Mesothelial cell of epicardium (in vitro differentiated cells): ENCODE measurements at regions not wholly inside any gene's neighbourhood (a gene's known extent, or its start where the extent isn't known, plus 50 kb on each side); places are given as distances from the start of the nearest gene placed in this dataset.
"Not testable (repeated sequence)": the region's sequence is repeated elsewhere in the genome, so short reads cannot be mapped to it uniquely, and the experiment has no call there.

Experiments used
- DNase-seq, 2 experiments: peaks; one replicate each; pipeline ENCODE4 v3.0.0; 2021; ENCODE audit warnings: low spot score in 2 of 2; ENCODE audit not compliant: unreplicated experiment in 2 of 2
- H3K27ac Mint-ChIP-seq: 2 replicates; pipeline ENCODE4 v1.8.0; 2021; ENCODE audit warnings: mixed read lengths
- H3K27me3 Mint-ChIP-seq: 2 replicates; pipeline ENCODE4 v1.8.0; 2021; ENCODE audit warnings: low read depth, mixed read lengths
- H3K36me3 Mint-ChIP-seq: 2 replicates; pipeline ENCODE4 v1.8.0; 2021; ENCODE audit warnings: mixed read lengths
- H3K4me1 Mint-ChIP-seq: 2 replicates; pipeline ENCODE4 v1.8.0; 2021; ENCODE audit warnings: mixed read lengths
- H3K4me3 Mint-ChIP-seq: 2 replicates; pipeline ENCODE4 v1.8.0; 2021; ENCODE audit warnings: mild to moderate bottlenecking, moderate library complexity, mixed read lengths
- H3K9me3 Mint-ChIP-seq: 2 replicates; pipeline ENCODE4 v1.8.0; 2021; ENCODE audit warnings: mixed read lengths
- CTCF ChIP-seq: fragments of 200-600 bp; sonication (generic); IDR thresholded peaks from one replicate; pipeline ENCODE4 v1.5.0; 2021; ENCODE audit warnings: antibody characterized with exemption; ENCODE audit not compliant: unreplicated experiment

DNA sequence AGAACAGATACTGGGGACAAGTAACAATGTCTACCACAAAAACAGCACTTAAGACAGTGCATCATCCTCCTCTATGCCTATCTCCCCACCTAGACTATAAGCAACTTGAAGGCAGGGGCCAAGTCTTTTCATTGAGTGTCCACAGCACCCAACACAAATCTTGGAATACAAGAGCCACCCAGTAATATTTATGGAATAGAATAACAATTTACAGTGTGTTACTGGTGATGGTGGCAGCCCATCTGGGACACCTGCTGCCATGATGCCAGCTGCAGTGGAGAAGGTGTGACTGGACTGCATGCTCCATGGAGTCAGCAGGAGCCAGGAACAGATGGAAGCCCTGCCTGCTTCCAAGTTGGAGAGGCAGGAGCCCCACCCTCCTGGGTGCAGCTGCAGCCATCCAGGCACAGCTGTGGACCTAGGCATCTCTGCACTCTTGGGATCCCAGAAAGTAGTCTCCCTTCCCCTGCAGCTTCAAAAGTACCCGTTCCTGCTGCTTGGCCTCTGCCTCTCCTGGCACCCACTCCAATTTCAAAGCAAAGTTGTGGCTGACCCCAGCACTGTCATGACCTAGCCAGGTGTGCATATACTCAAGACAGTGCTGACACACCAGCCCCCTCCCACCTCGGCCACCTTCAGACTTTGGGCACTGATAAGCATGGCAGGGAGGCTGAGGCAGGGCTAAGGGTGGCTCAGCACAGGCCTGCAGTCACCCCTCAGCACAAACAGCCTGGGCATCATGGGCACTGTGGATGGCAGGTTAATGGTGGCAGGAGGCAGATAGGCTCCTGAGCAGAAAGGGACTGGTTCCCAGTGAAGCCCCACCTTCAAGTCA, 94.5 kb downstream of the TPRA1 start:
- peaks cover 34% of the 10 kb centered on the region for H3K9me3 Mint-ChIP-seq
- no peak overlapping the region for H3K27ac Mint-ChIP-seq
- no peak for DNase-seq
- peaks cover 26% of the 10 kb centered on the region for H3K27me3 Mint-ChIP-seq
- no peaks in the 10 kb centered on the region for H3K36me3 Mint-ChIP-seq
- no peak for TF ChIP-seq CTCF
- H3K4me3 Mint-ChIP-seq: no peak overlapping the region
- no peaks in the 10 kb centered on the region for H3K4me1 Mint-ChIP-seq

DNA sequence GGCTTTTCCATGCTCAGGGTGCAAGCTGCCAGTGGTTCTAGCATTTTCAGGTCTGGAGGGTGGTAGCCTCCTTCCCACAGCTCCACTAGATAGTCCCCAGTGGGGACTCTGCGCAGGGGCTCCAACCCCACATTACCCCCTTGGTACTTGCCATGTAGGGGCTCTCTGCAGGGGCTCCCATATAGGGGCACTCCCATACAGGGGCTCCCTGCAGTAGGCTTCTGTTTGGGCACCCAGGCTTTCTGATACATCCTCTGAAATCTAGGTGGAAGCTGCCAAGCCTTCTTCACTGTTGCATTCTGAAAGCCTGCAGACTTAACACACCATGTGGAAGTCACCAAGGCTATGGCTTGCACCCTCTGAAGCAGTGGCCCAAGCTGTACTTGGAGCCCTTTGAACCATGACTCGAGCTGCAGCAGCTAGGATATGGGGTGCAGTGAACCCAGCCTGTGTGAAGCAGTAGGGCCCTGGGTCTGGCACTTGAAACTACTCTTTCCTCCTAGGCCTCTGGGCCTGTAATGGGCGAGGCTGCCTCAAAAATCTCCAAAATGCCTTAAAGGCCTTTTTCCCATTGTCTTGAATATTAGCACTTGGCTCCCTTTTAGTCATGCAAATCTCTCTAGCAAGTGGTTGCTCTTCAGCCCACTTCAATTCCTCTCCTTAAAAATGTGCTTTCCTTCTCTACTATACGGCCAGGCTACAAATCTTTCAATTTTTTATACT, 96.4 kb downstream of the TPRA1 start:
- peaks cover 15% of the 10 kb centered on the region for H3K9me3 Mint-ChIP-seq
- no peak for DNase-seq
- peaks cover 38% of the 10 kb centered on the region for H3K27me3 Mint-ChIP-seq

GRCh38 chr3:127492426-127492825, 98.1 kb downstream of the TPRA1 start:
- Mint-ChIP-seq H3K4me3 (no peak overlapping the region), H3K9me3 (peaks cover 15% of the 10 kb centered on the region), H3K4me1 (no peaks in the 10 kb centered on the region), H3K27me3 (peaks cover 39% of the 10 kb centered on the region), H3K36me3 (no peaks in the 10 kb centered on the region), H3K27ac (no peak overlapping the region)
- TF ChIP-seq CTCF: no peak
- no peak for DNase-seq

More for the DNA sequence above, 96.4 kb downstream of the TPRA1 start:
- H3K4me3 Mint-ChIP-seq: no peak overlapping the region
- H3K36me3 Mint-ChIP-seq: no peaks in the 10 kb centered on the region
- no peaks in the 10 kb centered on the region for H3K4me1 Mint-ChIP-seq
- H3K27ac Mint-ChIP-seq: no peak overlapping the region
- no peak for TF ChIP-seq CTCF

DNA sequence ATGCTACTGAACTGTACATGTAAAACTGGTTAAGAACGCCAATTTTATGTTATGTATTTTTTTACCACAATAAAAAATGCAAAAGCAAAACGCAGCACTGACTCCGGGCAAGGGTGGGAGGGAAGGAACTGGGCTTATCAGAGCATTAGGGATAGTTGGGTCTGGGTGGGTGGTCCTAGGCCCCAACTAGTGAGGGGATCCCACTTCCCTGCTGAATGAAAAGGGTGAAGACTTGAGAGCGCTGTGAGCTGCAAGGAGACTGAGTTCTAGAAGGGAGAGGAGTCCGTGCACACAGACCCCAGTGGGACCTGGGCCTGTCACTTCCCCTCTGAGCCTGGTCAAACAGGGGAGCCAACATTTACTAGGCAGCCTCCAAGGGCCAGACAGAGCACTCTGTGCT, 98.6 kb downstream of the TPRA1 start:
- no peak for DNase-seq
- Mint-ChIP-seq H3K27ac (no peak overlapping the region), H3K36me3 (no peaks in the 10 kb centered on the region), H3K4me3 (no peak overlapping the region), H3K27me3 (peaks cover 37% of the 10 kb centered on the region), H3K4me1 (no peaks in the 10 kb centered on the region), H3K9me3 (peaks cover 15% of the 10 kb centered on the region)
- TF ChIP-seq CTCF: no peak

GRCh38 chr3:127491323-127491722, 99.2 kb downstream of the TPRA1 start:
- peaks cover 15% of the 10 kb centered on the region for H3K9me3 Mint-ChIP-seq
- no peak for TF ChIP-seq CTCF
- no peaks in the 10 kb centered on the region for H3K4me1 Mint-ChIP-seq
- H3K36me3 Mint-ChIP-seq: no peaks in the 10 kb centered on the region
- H3K27ac Mint-ChIP-seq: no peak overlapping the region
- peaks cover 37% of the 10 kb centered on the region for H3K27me3 Mint-ChIP-seq
- no peak overlapping the region for H3K4me3 Mint-ChIP-seq
- DNase-seq: no peak

- not testable (repeated sequence) for H3K4me1 Mint-ChIP-seq, H3K4me3 Mint-ChIP-seq, DNase-seq, H3K27ac Mint-ChIP-seq, H3K36me3 Mint-ChIP-seq
- Mint-ChIP-seq H3K27me3 (peaks cover 34% of the 10 kb centered on the region), H3K9me3 (peaks cover 15% of the 10 kb centered on the region)
These were observed 99.6 kb downstream of the TPRA1 start for GRCh38 chr3:127491024-127491305.
